Posterior vena cava (tissue), 2 donors: ENCODE measurements at regions not wholly inside any gene's neighbourhood (a gene's known extent, or its start where the extent isn't known, plus 50 kb on each side); places are given as distances from the start of the nearest gene placed in this dataset.

Experiments
- DNase-seq: peaks from one replicate; pipeline ENCODE4 v3.0.0-alpha.2; 2020; ENCODE audit warnings: low spot score
- intact Hi-C, 2 donors: fragments of 100-400 bp; cut with DNase I; formaldehyde crosslinking; loops; one replicate each; pipeline versions ENCODE4 v1.14.1 to v1.14.2; 2022 to 2023
- donor health status: DM: yes; HTN: yes; CAD: no.
- donor health status: DM: yes; HTN: yes; CAD: no.

DNA sequence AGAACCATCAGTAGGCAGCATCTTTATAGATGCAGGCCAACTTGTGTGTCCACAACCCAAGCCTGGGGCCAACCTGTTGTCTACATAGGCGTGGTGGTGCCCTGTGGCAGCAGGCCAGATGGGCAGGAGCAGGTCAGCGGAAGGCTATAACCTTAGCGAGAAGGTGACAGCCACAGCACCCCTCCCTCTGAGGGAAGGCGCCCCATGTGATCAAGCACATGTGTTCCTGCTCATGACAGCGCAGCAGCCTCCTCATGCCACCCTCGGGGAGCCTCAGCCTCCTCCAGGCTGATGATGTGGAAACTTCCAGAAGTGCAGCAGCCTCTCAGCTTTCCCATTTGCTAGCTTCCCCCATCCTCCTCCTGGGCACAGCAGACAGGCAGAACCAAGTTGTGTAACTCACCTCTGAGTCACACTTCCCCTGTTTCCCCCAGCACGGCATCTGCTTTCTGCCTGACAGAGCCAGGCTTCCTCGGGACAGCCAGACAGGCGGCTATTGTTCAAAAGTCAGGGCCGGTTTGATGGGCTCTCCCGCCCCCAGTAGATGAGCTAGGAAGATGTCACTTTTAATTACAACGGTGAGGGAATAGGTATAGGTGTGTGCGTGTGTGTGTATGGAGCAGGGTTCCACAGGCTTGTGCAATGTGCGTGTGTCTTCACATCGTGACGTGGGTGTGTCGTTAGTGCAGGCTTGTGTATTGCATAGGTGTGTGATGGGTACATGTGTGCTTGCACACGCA is 312.0 kb upstream of the ZMIZ1 start:
- DNase-seq: peak; percentile 93
- intact Hi-C loops: no loop called here

GRCh38 chr10:78757344-78757925 is 311.3 kb upstream of the ZMIZ1 start:
- intact Hi-C loops: no loop called here
- no peak for DNase-seq

DNA sequence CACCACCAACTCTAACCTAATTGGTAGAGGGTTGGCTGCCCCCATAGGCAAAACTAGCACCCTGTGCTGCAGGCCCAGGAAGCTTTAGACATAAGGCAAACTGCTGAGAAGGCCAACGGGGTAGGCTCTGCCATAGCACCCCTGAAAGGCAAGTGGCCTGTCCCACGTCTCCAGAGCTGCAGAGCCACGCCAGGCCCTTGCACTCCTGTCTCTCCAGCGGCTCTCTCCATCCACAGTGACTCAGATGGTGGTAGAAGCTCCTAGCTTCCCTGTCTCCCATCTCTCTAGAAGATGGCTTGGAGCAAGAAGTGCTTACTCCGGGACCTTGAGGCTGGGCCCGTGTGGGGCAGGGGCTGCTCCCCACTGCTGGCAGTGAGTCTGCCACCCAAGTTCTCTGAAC is 310.6 kb upstream of the ZMIZ1 start:
- intact Hi-C loops: no loop called here
- DNase-seq: no peak

- DNase-seq: no peak
- intact Hi-C loops: no loop called here
Measured at GRCh38 chr10:78759456-78760120, 309.2 kb upstream of the ZMIZ1 start.

DNA sequence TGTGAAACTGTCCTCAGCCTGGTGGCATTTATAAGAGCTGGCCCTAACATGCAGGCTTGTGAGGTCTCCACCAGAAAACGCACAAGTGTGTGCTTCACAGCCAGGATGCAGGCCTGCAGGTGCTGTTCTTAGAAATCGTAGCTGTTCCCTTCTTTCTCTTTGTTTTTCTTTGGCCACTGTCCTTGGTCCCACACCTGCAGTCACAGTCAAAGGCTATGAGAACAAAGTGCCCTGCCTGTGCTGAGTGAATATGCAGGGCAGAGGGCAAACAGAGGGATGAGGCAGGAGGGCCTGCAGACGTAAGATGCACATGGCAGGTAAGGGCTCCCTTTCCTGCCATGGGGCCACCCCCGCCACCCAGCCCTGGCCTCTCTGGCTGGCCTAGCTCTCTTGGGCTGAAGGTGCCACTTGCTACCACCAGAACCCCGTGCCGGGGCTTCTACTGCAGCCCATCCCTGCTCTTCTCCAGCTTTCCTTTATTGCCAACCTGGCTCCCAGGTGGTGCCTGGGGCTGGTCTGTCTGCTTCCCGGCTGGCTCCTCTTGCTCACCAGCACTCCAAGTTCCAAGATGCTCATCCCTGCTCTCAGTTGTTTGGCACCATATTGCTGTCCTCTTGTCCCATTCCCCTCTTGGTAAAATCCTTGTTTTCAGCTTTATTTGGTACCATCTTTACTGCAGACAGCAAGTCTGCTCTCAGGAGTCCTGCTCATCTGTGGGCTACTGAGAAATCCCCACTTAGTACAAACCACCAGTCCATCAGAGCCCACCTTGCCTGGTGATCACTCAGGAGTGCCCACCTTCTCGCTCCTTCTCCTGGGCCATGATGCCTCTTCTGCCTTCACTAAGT is 308.1 kb upstream of the ZMIZ1 start:
- intact Hi-C loops: no loop called here
- peak; percentile 69 for DNase-seq

DNA sequence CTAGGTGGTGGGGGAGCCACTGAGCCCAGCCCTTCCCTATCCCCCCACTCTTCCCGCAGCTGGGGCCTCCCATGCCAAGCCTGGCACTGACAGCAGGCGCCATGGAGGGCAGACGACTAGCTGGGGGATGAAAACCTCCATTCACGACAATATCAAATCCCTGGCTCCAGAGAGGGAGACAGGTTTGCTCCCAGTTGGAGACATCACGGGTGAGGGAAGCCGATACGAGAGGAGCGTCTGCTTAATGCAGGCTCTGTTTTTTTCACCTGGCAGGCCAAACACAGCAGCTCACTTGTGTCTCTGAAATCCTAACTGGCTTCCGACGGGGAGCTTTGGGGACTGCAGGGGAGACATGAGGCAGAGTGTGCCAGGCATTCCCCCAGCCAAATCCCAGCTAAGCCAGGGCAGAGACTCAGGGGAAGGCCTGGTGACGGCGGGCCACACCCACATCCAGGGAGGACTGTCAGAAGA is 307.4 kb upstream of the ZMIZ1 start:
- intact Hi-C loops: no loop called here
- peak; percentile 53 for DNase-seq

GRCh38 chr10:78762086-78762630 is 306.6 kb upstream of the ZMIZ1 start:
- intact Hi-C loops: no loop called here
- DNase-seq: peak; percentile 43

DNA sequence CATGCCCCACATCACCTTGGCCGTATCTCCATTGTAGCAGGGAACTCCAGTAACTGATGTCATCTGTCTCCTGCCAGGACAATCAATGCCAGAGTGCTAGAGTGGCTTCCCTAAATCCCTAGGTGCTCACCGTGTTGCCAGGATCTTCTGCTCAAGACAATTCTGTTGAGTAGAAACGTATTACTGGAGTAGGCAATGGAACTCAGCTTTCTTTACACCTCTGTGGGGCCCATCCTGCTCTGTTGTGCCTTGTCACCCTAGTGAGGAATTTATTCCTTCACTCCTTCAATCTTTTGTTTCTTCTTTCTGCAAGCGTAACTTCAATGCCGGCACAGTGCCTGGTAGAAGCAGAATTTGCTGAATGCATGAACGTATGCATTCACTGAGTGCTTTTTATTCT is 305.5 kb upstream of the ZMIZ1 start:
- intact Hi-C loops: no loop called here
- no peak for DNase-seq

DNA sequence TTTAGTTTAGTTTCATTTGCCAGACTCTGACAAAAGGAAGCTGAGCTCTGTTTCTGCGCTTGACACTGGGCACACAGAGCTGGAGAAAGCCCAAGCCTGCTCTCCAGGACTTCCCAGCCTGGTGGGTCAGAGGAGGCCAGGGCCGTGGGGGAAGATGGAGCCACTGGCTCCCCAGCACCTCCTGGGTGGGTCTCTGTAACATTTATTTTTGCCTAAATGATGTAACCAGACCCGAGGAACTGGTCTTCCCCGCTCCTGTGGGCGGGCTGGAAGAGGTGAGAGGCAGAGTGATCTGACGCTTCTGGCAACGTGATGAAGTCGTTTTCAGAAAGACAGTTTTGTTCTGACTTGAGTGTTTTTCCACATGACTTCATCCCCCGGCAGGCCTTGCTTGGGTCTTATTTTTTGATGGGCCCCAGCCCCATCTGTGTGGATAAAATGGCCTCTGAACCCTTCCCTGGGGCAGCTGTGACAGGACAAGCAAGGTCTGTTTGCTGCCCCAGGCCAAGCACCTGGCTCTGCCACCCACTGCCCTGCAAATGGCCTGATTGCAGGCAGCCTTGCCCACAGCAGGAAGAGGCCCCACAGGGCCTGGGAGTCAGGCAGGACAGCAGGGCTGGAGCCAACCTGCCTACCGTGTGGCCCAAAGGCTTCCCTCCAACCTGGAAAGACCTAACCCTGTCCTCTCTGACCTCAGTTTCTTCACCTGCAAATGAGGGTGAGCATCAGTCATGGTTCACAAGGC is 304.9 kb upstream of the ZMIZ1 start:
- intact Hi-C loops: no loop called here
- DNase-seq: peak; percentile 83

- intact Hi-C loops: no loop called here
- DNase-seq: peak; percentile 26
Measured at GRCh38 chr10:78764436-78764835, 304.3 kb upstream of the ZMIZ1 start.

DNA sequence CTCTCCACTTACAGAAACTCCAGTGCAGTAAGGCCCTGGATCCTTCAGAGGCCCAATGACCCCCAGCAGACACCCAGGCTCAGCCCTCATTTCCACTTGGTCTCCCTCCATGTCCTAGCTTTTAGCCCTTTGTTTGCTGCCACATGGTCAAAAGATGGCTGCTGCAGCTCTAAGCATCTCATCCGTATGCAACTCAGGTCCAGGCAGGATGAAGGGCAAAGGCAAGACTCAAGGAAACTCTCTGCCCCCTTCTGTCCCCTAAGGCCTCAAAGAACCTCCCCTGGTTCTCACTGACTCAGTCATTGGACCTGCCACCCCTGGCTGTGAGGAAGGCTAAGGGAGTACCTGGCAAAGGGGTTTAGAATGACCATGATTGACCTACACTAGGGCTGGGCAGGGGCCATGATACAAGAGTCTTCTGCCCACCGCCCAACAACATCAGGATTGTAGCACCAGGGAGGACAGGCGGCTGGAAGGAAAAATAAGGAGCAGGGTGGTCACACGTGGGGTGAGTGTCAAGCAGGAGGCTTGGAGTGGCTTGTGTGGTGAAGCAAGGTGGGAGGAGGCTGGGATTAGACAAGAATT is 303.8 kb upstream of the ZMIZ1 start:
- peak; percentile 54 for DNase-seq
- intact Hi-C loops: no loop called here

DNA sequence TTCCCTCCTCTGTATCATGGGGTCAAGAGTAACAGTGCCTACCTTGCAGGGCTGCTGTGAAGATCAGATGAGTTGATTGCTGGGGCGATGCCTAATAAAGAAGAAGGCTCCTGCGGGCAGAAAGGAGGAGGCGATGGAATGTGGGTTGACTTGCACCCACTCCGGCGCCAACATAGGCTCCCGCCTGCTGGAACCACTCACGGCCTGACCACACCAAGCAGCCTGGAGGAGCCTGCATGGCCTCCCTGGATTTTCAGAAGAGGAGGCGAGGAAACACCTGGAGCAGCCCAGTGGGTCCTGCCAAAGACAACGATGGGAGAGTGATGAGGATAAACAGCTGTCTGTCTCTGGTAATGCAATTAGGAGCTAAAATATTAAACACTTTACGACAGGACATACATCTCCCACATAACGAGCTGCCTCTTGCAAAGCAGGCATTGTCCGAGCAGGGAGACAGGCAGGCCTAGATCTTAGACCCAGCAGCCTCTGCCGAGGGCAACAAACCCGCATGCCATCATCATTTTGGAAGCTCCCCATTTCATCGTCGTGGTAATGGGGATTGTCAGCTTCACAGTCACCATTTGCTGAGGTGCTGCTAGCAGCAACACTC is 302.9 kb upstream of the ZMIZ1 start:
- DNase-seq: peak; percentile 75

GRCh38 chr10:78766603-78767002 is 302.2 kb upstream of the ZMIZ1 start:
- no peak for DNase-seq

More for the DNA sequence above, 302.9 kb upstream of the ZMIZ1 start:
- intact Hi-C loops: no loop called here

DNA sequence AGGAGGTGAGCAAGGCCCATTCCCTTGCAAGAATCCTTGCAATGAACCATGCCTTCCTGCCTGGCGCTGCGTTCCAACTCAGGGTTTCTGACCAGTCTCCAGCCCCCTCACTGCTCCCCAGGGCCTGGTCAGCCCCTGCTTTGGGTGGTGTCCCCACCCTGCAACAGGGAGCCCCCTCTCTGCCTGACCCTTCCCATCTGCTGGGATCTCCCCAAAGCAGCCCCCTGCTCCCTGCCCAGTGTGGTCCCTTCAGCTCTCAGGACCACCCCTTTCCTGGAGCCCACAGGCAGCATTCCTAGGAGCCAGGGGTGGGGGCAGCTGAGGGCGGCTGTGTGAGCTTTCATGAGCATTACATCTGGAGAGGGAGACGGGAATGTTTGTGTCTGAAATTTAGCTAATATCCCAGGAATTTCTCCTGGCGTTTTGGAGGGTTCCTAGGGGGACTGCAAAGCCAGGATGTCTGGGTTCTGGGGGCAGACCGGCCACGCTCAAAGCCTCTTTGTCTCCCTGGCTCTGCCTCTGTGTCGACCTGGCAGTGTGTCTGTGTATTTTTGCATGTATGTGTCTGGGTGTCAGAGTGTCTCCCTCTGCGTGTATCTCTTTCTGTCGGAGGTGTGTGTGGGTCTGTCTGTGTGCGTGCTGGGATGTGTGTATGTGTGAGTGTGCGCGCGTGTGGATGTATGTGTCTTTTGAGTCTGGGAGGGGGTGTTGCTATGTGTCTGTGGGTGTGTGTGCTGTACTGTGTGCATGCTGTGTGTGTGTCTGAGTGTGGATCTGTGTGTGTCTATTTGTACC is 300.5 kb upstream of the ZMIZ1 start:
- intact Hi-C loops: no loop called here
- DNase-seq: peak; percentile 71

More at GRCh38 chr10:78766603-78767002, 302.2 kb upstream of the ZMIZ1 start:
- intact Hi-C loops: no loop called here

DNA sequence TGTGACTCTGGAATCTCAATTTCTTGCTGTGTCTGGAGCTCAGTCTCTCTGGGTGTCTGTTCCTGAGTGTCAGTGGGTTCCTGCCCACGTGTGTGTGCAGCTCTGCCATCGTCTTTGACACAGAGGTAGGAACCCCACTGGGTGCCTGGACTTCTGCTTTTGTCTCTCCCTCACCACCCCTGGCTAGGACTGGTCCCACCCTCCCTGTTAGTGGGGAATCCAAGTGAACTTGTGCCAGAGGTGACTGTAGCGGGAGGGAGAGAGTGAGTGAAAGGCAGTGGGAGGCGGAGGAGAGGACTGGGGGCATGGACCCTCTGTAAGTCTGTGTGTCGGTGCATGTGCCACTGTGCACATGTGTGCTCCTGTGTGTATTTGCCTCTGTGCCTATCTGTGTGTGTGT is 299.9 kb upstream of the ZMIZ1 start:
- intact Hi-C loops: no loop called here
- DNase-seq: peak; percentile 44

DNA sequence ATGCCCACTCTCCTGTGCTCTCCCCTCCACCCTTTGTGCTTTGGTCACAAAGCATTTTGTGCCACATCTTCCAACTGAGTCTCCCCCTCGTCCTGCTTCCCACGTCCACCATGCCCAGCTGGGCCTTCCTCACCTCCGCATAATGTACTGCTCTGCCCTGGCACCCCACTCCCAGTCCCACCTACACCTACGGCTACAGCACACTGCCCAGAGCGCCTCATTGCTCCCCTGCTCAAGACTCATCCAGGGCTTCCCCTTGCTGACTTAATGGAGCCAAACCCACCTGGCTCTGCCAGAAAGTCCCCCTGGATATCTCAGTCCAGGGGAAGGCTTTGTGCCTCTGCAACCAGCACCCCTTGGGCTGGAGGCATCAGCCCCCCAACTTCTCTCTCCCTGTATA is 299.2 kb upstream of the ZMIZ1 start:
- intact Hi-C loops: no loop called here
- peak; percentile 43 for DNase-seq
